A549 (cell line): ENCODE measurements at regions not wholly inside any gene's neighbourhood (a gene's known extent, or its start where the extent isn't known, plus 50 kb on each side); places are given as distances from the start of the nearest gene placed in this dataset.

Source experiments
- ATAC-seq, 2 experiments: fragments of 200-7000 bp in 1 of 2; fragments of >200 bp in 1 of 2; cut with Nextera tagmentation in 1 of 2; cut with Tn5 transposase in 1 of 2; 3 replicates each; pipeline versions ENCODE4 v1.8.0 to v1.9.1; 2018 to 2020; ENCODE audit warnings: mild to moderate bottlenecking in 1 of 2, moderate library complexity in 1 of 2
- CTCF ChIA-PET: fragments of 300-600 bp; sonication (Branson Sonifier 250); formaldehyde crosslinking; extraction: SDS; loops from one replicate; lab custom pipeline; 2021; ENCODE audit warnings: antibody characterized with exemption, inconsistent platforms; lab: Yijun Ruan, JAX
- POLR2A ChIA-PET: fragments of 350-600 bp; formaldehyde crosslinking; extraction: SDS; loops from one replicate; lab custom pipeline; 2021; ENCODE audit warnings: antibody characterized with exemption, inconsistent platforms; lab: Yijun Ruan, JAX
- DNase-seq, 2 experiments: peaks; one replicate each; pipeline versions ENCODE4 v3.0.0 to v3.0.0-alpha.2; 2011 to 2016; ENCODE audit warnings: low read depth in 1 of 2, low spot score in 1 of 2
- FAIRE-seq: peaks from 2 replicates; lab custom pipeline; 2011; peaks lifted over from hg19 to GRCh38; lab: Jason Lieb, UNC
- H3K27ac ChIP-seq, 2 experiments: fragments of >200 bp; sonication (Bioruptor Twin); formaldehyde crosslinking; 3 replicates each; pipeline ENCODE4 v1.5.1; 2016 to 2017
- H3K4me1 ChIP-seq: fragments of >200 bp; sonication (Bioruptor Twin); formaldehyde crosslinking; 3 replicates; pipeline ENCODE4 v1.6.1; 2016
- H3K4me2 ChIP-seq: fragments of >200 bp; sonication (Bioruptor Twin); formaldehyde crosslinking; 3 replicates; pipeline ENCODE4 v1.6.1; 2016
- H3K4me3 ChIP-seq: fragments of >200 bp; sonication (Bioruptor Twin); formaldehyde crosslinking; 3 replicates; pipeline ENCODE4 v1.5.1; 2016
- H3K9me3 ChIP-seq: fragments of >200 bp; sonication (Bioruptor Twin); formaldehyde crosslinking; 3 replicates; pipeline ENCODE4 v1.6.1; 2016
- ATOH8 ChIP-seq: fragments of 250-450 bp; sonication (Bioruptor Pico); IDR thresholded peaks from 2 replicates; pipeline ENCODE4 v1.5.0; 2020; ENCODE audit warnings: low read depth, mild to moderate bottlenecking, moderate library complexity
- BCL3 ChIP-seq: fragments of >200 bp; sonication (Bioruptor Twin); formaldehyde crosslinking; IDR thresholded peaks from 3 replicates; pipeline ENCODE4 v1.6.1; 2016
- BHLHE40 ChIP-seq: IDR thresholded peaks from 2 replicates; pipeline ENCODE4 v1.6.1; 2012; ENCODE audit warnings: low read depth, low read length, inconsistent platforms
- CBX2 ChIP-seq: fragments of 200-600 bp; sonication (generic); IDR thresholded peaks from 2 replicates; pipeline ENCODE4 v1.6.1; 2016; ENCODE audit warnings: low read depth, mild to moderate bottlenecking, borderline replicate concordance
- CBX8 ChIP-seq: fragments of 200-600 bp; sonication (generic); IDR thresholded peaks from 2 replicates; pipeline ENCODE4 v1.6.1; 2016
- CHD4 ChIP-seq: fragments of 200-600 bp; sonication (generic); IDR thresholded peaks from 2 replicates; pipeline ENCODE4 v1.6.1; 2016; ENCODE audit warnings: antibody characterized with exemption, mild to moderate bottlenecking, borderline replicate concordance
- CTCF ChIP-seq: fragments of >200 bp; sonication (Bioruptor Twin); formaldehyde crosslinking; IDR thresholded peaks from 3 replicates; pipeline ENCODE4 v1.5.1; 2016
- E2F6 ChIP-seq: IDR thresholded peaks from 2 replicates; pipeline ENCODE4 v1.6.1; 2012; ENCODE audit warnings: low read depth, borderline replicate concordance
- EHF ChIP-seq: fragments of 250-450 bp; sonication (Bioruptor Pico); IDR thresholded peaks from 2 replicates; pipeline ENCODE4 v1.5.0; 2020; ENCODE audit warnings: mild to moderate bottlenecking
- FOSB ChIP-seq: fragments of 250-450 bp; sonication (Bioruptor Pico); IDR thresholded peaks from 2 replicates; pipeline ENCODE4 v1.5.0; 2020; ENCODE audit warnings: mild to moderate bottlenecking, moderate library complexity
- HDAC2 ChIP-seq: fragments of 200-600 bp; sonication (generic); IDR thresholded peaks from 2 replicates; pipeline ENCODE4 v1.6.1; 2016
- HOXA7 ChIP-seq: fragments of 250-450 bp; sonication (Bioruptor Pico); IDR thresholded peaks from 2 replicates; pipeline ENCODE4 v1.5.0; 2020; ENCODE audit warnings: mild to moderate bottlenecking, moderate library complexity
- JUNB ChIP-seq: fragments of >200 bp; sonication (Bioruptor Twin); formaldehyde crosslinking; IDR thresholded peaks from 2 replicates; pipeline ENCODE4 v1.6.1; 2016
- MAX ChIP-seq: IDR thresholded peaks from 2 replicates; pipeline ENCODE4 v1.6.1; 2012
- MAZ ChIP-seq: fragments of 150-350 bp; IDR thresholded peaks from 2 replicates; pipeline ENCODE4 v1.6.1; 2014; ENCODE audit warnings: antibody characterized with exemption, low read depth, low read length, borderline replicate concordance
- MYC ChIP-seq: IDR thresholded peaks from 2 replicates; pipeline ENCODE4 v1.6.1; 2012; ENCODE audit warnings: mild to moderate bottlenecking, inconsistent platforms, low read length, improper control_type of control experiment, borderline replicate concordance
- NFE2L2 ChIP-seq: fragments of 150-350 bp; conservative IDR thresholded peaks from 2 replicates; pipeline ENCODE4 v1.6.1; 2014; ENCODE audit warnings: low read length
- NR3C1 ChIP-seq: fragments of >200 bp; sonication (Bioruptor Twin); formaldehyde crosslinking; IDR thresholded peaks from 3 replicates; pipeline ENCODE4 v1.6.1; 2017
- RARB ChIP-seq: fragments of 250-450 bp; sonication (Bioruptor Pico); IDR thresholded peaks from 2 replicates; pipeline ENCODE4 v1.8.0; 2021; ENCODE audit warnings: mild to moderate bottlenecking, moderate library complexity
- REST ChIP-seq: fragments of 200-600 bp; sonication (generic); IDR thresholded peaks from 2 replicates; pipeline ENCODE4 v1.6.1; 2016; ENCODE audit warnings: antibody characterized with exemption, mild to moderate bottlenecking, moderate library complexity
- RFX5 ChIP-seq: fragments of 450-650 bp; IDR thresholded peaks from 2 replicates; pipeline ENCODE4 v1.7.1; 2014; ENCODE audit warnings: antibody characterized with exemption, mild to moderate bottlenecking, moderate library complexity
- RNF2 ChIP-seq: fragments of 200-600 bp; sonication (generic); IDR thresholded peaks from 2 replicates; pipeline ENCODE4 v1.6.1; 2016; ENCODE audit warnings: low read depth, mild to moderate bottlenecking, antibody characterized with exemption, moderate library complexity, borderline replicate concordance
- TFCP2L1 ChIP-seq: fragments of 250-450 bp; sonication (Bioruptor Pico); IDR thresholded peaks from 2 replicates; pipeline ENCODE4 v1.5.0; 2021; ENCODE audit warnings: mild to moderate bottlenecking
- ZFP36 ChIP-seq: fragments of 450-650 bp; IDR thresholded peaks from 2 replicates; pipeline ENCODE4 v1.6.1; 2014; ENCODE audit warnings: borderline replicate concordance; ENCODE audit not compliant: partially characterized antibody
- WGBS: methylation state at CpG from one replicate; pipeline ENCODE4 v1.1.6; 2017; ENCODE audit errors: missing lambda C conversion rate; 5-methylcytosine and 5-hydroxymethylcytosine counted together

- TF ChIP-seq NR3C1: no peak
- no peak for TF ChIP-seq NFE2L2
- no peak for TF ChIP-seq CHD4
- TF ChIP-seq REST: no peak
- no peak for TF ChIP-seq CBX8
- TF ChIP-seq BHLHE40: no peak
- TF ChIP-seq CTCF: no peak
- no peak for TF ChIP-seq RFX5
- TF ChIP-seq TFCP2L1 (CRISPR knock-in tag): no peak
- no peak for TF ChIP-seq BCL3
- no peak for TF ChIP-seq E2F6
- TF ChIP-seq JUNB: no peak
- TF ChIP-seq CBX2: no peak
- no peak for TF ChIP-seq RNF2
- TF ChIP-seq HOXA7: no peak
- TF ChIP-seq RARB (CRISPR knock-in tag): no peak
- TF ChIP-seq MAX: no peak
- TF ChIP-seq HDAC2: no peak
- TF ChIP-seq, all 56 proteins: peak for 0
- ChIA-PET CTCF (interaction anchor here (1.0 to 1.2 kb wide), 2 partner anchors 22 to 132 kb away, joined by 4 read pairs; no protein-coding TSS in a partner anchor), POLR2A (no interaction called here)
- DNase-seq: no peak
- no peaks in the 10 kb centered on the region for H3K9me3 ChIP-seq
- 35% methylated on average over 7 of the region's 7 CpGs for WGBS
- H3K27ac ChIP-seq: no peak overlapping the region
- FAIRE-seq: no peak
- no peaks in the 10 kb centered on the region for H3K4me1 ChIP-seq
- H3K4me3 ChIP-seq: no peak overlapping the region
- peak overlapping the region; percentile 33; the same call in 1 of the 3 replicates for H3K4me2 ChIP-seq
- peak in 1 of 2 experiments; percentile 26; a peak in 2 of 6 replicates for ATAC-seq
These were observed 58.7 kb upstream of the PRMT8 start for GRCh38 chr12:3432176-3432742.

- 33% methylated on average over 4 of the region's 4 CpGs for WGBS
- Histone ChIP-seq H3K4me2 (0 out of 3 replicates have a peak overlapping the region, but pooled peaks have one; percentile 33), H3K4me3 (no peak overlapping the region), H3K4me1 (no peaks in the 10 kb centered on the region), H3K9me3 (no peaks in the 10 kb centered on the region)
- CTCF ChIA-PET: interaction anchor here (1.0 to 1.2 kb wide), 2 partner anchors 23 to 133 kb away, joined by 4 read pairs; no protein-coding TSS in a partner anchor
- DNase-seq: no peak
- no peak for TF ChIP-seq BCL3
- no peak for TF ChIP-seq ZFP36
- no peak for TF ChIP-seq MYC
- no peak for TF ChIP-seq EHF (CRISPR knock-in tag)
- TF ChIP-seq ATOH8: no peak
- no peak for TF ChIP-seq RNF2
- no peak for TF ChIP-seq BHLHE40
- TF ChIP-seq CBX2: no peak
- TF ChIP-seq FOSB (CRISPR knock-in tag): no peak
- TF ChIP-seq MAZ: no peak
- TF ChIP-seq, all 56 proteins: peak for 0
- FAIRE-seq: no peak
- POLR2A ChIA-PET: no interaction called here
- H3K27ac ChIP-seq: no peak overlapping the region
- no peak for ATAC-seq
These were observed 58.1 kb upstream of the PRMT8 start for GRCh38 chr12:3432868-3433267.
